HCT116 (cell line): ENCODE measurements at regions not wholly inside any gene's neighbourhood (a gene's known extent, or its start where the extent isn't known, plus 50 kb on each side); places are given as distances from the start of the nearest gene placed in this dataset.

ENCODE experiments used
- ATAC-seq: fragments of 200-7000 bp; cut with Tn5 transposase; 2 replicates; pipeline ENCODE4 v1.9.1; 2020; ENCODE audit warnings: mild to moderate bottlenecking, moderate library complexity
- BruUV-seq: library from RNA; stranded (reverse); fragments of 400-500 nt; replicated peaks from 2 replicates; lab custom pipeline; 2021; lab: Mats Ljungman, UMichigan
- CTCF ChIA-PET: fragments of 300-600 bp; sonication (Branson Sonifier 250); formaldehyde crosslinking; loops from one replicate; lab custom pipeline; 2021; ENCODE audit warnings: antibody characterized with exemption; lab: Charles Lee
- POLR2A ChIA-PET: fragments of 300-600, 350-600 bp; sonication (Branson Sonifier 250); formaldehyde crosslinking; loops from one replicate; lab custom pipeline; 2021; ENCODE audit warnings: antibody characterized with exemption; lab: Charles Lee
- RAD21 ChIA-PET, 2 experiments: fragments of 300-600 bp; sonication (Branson Sonifier 250); formaldehyde crosslinking; loops; one replicate each; lab custom pipeline; 2023; ENCODE audit warnings: low total read pairs in 2 of 2; ENCODE audit not compliant: uncharacterized antibody in 2 of 2, unreplicated experiment in 2 of 2, low non-redundant PET in 1 of 2; lab: Charles Lee
- DNase-seq: peaks from one replicate; pipeline ENCODE4 v3.0.0-alpha.2; 2010; ENCODE audit warnings: low read depth, low spot score
- H2AFZ ChIP-seq: fragments of 200-600 bp; shearing (Covaris generic), sonication (generic); 2 replicates; pipeline ENCODE4 v1.6.1; 2017; ENCODE audit warnings: low read depth, mixed run types, mixed read lengths, antibody characterized with exemption, low read length; ENCODE audit not compliant: poor library complexity, severe bottlenecking
- H3K27ac ChIP-seq: 2 replicates; pipeline ENCODE4 v1.5.1; 2012; ENCODE audit warnings: low read depth, low read length
- H3K27me3 ChIP-seq: fragments of 200-600 bp; sonication (generic); 2 replicates; pipeline ENCODE4 v1.6.1; 2016; ENCODE audit warnings: mixed run types, low read length, mixed read lengths; ENCODE audit not compliant: insufficient read depth
- H3K36me3 ChIP-seq, 2 experiments: fragments of 200-500 bp in 1 of 2; fragments of 200-600 bp in 1 of 2; sonication (Bioruptor generic) in 1 of 2; sonication (generic) in 1 of 2; 2 replicates each; pipeline versions ENCODE4 v1.5.1 to v1.6.1; 2014 to 2016; ENCODE audit warnings: low read length in 2 of 2, inconsistent platforms in 1 of 2, mixed read lengths in 1 of 2, mixed run types in 1 of 2; ENCODE audit not compliant: insufficient read depth in 2 of 2, control insufficient read depth in 1 of 2
- H3K4me1 ChIP-seq, 2 experiments: fragments of 200-600 bp in 1 of 2; sonication (generic) in 1 of 2; 2 replicates each; pipeline versions ENCODE4 v1.5.1 to v1.6.1; 2012 to 2017; ENCODE audit warnings: low read length in 2 of 2, inconsistent platforms in 1 of 2, mild to moderate bottlenecking in 1 of 2, mixed read lengths in 1 of 2, mixed run types in 1 of 2, moderate library complexity in 1 of 2; ENCODE audit not compliant: insufficient read depth in 2 of 2, control insufficient read depth in 1 of 2
- H3K4me2 ChIP-seq: fragments of 200-600 bp; sonication (generic); 2 replicates; pipeline ENCODE4 v1.6.1; 2017; ENCODE audit warnings: mixed run types, low read length, mixed read lengths
- H3K4me3 ChIP-seq, 2 experiments: fragments of 200-600 bp in 1 of 2; sonication (generic) in 1 of 2; replicated peaks in 1 of 2; 2 replicates each; pipeline ENCODE4 v1.5.1; 2011 to 2016; ENCODE audit warnings: low read length in 2 of 2, control low read depth in 1 of 2, low read depth in 1 of 2, mild to moderate bottlenecking in 1 of 2, mixed read lengths in 1 of 2, mixed run types in 1 of 2
- H3K79me2 ChIP-seq: fragments of 200-600 bp; sonication (generic); 2 replicates; pipeline ENCODE4 v1.6.1; 2017; ENCODE audit warnings: mild to moderate bottlenecking, mixed run types, low read length, moderate library complexity, mixed read lengths; ENCODE audit not compliant: insufficient read depth
- H3K9ac ChIP-seq: fragments of 200-600 bp; sonication (generic); 2 replicates; pipeline ENCODE4 v1.6.1; 2016; ENCODE audit warnings: low read length, mixed read lengths
- H3K9me2 ChIP-seq: fragments of 200-600 bp; sonication (generic), shearing (Covaris generic); 2 replicates; pipeline ENCODE4 v1.6.1; 2017; ENCODE audit warnings: mixed run types, mild to moderate bottlenecking, moderate library complexity; ENCODE audit not compliant: insufficient read depth
- H3K9me3 ChIP-seq, 2 experiments: fragments of 200-500 bp in 1 of 2; fragments of 200-600 bp in 1 of 2; sonication (Bioruptor generic) in 1 of 2; sonication (generic) in 1 of 2; 2 replicates each; pipeline ENCODE4 v1.6.1; 2014 to 2017; ENCODE audit warnings: low read length in 2 of 2, mixed read lengths in 2 of 2, inconsistent platforms in 1 of 2, low read depth in 1 of 2, mild to moderate bottlenecking in 1 of 2, mixed run types in 1 of 2, moderate library complexity in 1 of 2; ENCODE audit not compliant: control insufficient read depth in 1 of 2, insufficient read depth in 1 of 2
- H4K20me1 ChIP-seq: fragments of 200-600 bp; sonication (generic), shearing (Covaris generic); 2 replicates; pipeline ENCODE4 v1.6.1; 2017; ENCODE audit warnings: mixed run types, mild to moderate bottlenecking, moderate library complexity; ENCODE audit not compliant: insufficient read depth
- CBX3 ChIP-seq: IDR thresholded peaks from 2 replicates; pipeline ENCODE4 v1.6.1; 2012; ENCODE audit warnings: low read depth
- CEBPB ChIP-seq: IDR thresholded peaks from 2 replicates; pipeline ENCODE4 v1.6.1; 2012; ENCODE audit warnings: low read depth
- EZH2phosphoT487 ChIP-seq: fragments of 200-600 bp; IDR thresholded peaks from 2 replicates; pipeline ENCODE4 v1.6.1; 2018; ENCODE audit warnings: antibody characterized with exemption, borderline replicate concordance
- JUND ChIP-seq: IDR thresholded peaks from 2 replicates; pipeline ENCODE4 v1.6.1; 2012
- MAX ChIP-seq: IDR thresholded peaks from 2 replicates; pipeline ENCODE4 v1.6.1; 2012
- POLR2AphosphoS5 ChIP-seq: IDR thresholded peaks from 2 replicates; pipeline ENCODE4 v1.6.1; 2011; ENCODE audit warnings: mild to moderate bottlenecking, low read depth, low read length, moderate library complexity
- RAD21 ChIP-seq: IDR thresholded peaks from 2 replicates; pipeline ENCODE4 v1.6.1; 2012; ENCODE audit warnings: low read depth, mild to moderate bottlenecking
- SIN3A ChIP-seq: IDR thresholded peaks from 2 replicates; pipeline ENCODE4 v1.6.1; 2012; ENCODE audit warnings: low read depth
- SP1 ChIP-seq: IDR thresholded peaks from 2 replicates; pipeline ENCODE4 v1.6.1; 2012; ENCODE audit warnings: low read depth
- SRF ChIP-seq: IDR thresholded peaks from 2 replicates; pipeline ENCODE4 v1.6.1; 2012; ENCODE audit warnings: low read depth
- TCF7L2 ChIP-seq: IDR thresholded peaks from 2 replicates; pipeline ENCODE4 v1.7.0; 2011; ENCODE audit warnings: borderline replicate concordance, inconsistent platforms; ENCODE audit not compliant: insufficient read depth, insufficient read length; ENCODE audit errors: extremely low read depth
- ZNF274 ChIP-seq: fragments of 200-500 bp; sonication (Bioruptor generic); IDR thresholded peaks from 2 replicates; pipeline ENCODE4 v1.6.1; 2014; ENCODE audit warnings: mild to moderate bottlenecking, low read depth, low read length, inconsistent platforms
- intact Hi-C: fragments of 100-400 bp; cut with micrococcal nuclease; formaldehyde crosslinking; loops from 2 replicates; pipeline ENCODE4 v1.10.0; 2022

GRCh38 chr18:41373612-41374011 is 581.4 kb upstream of the PIK3C3 start:
- POLR2A ChIA-PET: no interaction called here

GRCh38 chr18:41372046-41372665 is 582.9 kb upstream of the PIK3C3 start:
- H3K9me3 ChIP-seq: peaks cover 11 to 13% of the 10 kb centered on the region in 2 experiments; a peak in 3 of 4 replicates
- ChIA-PET CTCF (no interaction called here), RAD21 (no interaction called here), POLR2A (no interaction called here)
- no TSS peak for BruUV-seq
- H3K4me3 ChIP-seq: no peak overlapping the region
- intact Hi-C loops: no loop called here
- ATAC-seq: no peak
- no peaks in the 10 kb centered on the region for H3K9me2 ChIP-seq
- H3K4me1 ChIP-seq: no peaks in the 10 kb centered on the region
- H2AFZ ChIP-seq: no peak overlapping the region
- H3K27me3 ChIP-seq: no peaks in the 10 kb centered on the region
- DNase-seq: no peak
- no peak overlapping the region for H3K4me2 ChIP-seq
- no peaks in the 10 kb centered on the region for H3K36me3 ChIP-seq
- no peak overlapping the region for H3K27ac ChIP-seq
- no peaks in the 10 kb centered on the region for H4K20me1 ChIP-seq
- TF ChIP-seq SIN3A (no peak), CEBPB (no peak), SP1 (no peak), ZNF274 (no peak), JUND (no peak), EZH2phosphoT487 (no peak), CBX3 (no peak), SRF (no peak), MAX (no peak)
- H3K9ac ChIP-seq: no peak overlapping the region
- no peaks in the 10 kb centered on the region for H3K79me2 ChIP-seq

More at GRCh38 chr18:41373612-41374011, 581.4 kb upstream of the PIK3C3 start:
- Histone ChIP-seq H3K27ac (no peak overlapping the region), H3K36me3 (no peaks in the 10 kb centered on the region), H3K9ac (no peak overlapping the region), H4K20me1 (no peaks in the 10 kb centered on the region), H2AFZ (no peak overlapping the region), H3K9me3 (peaks cover 11 to 16% of the 10 kb centered on the region in 2 experiments; a peak in 3 of 4 replicates), H3K79me2 (no peaks in the 10 kb centered on the region), H3K9me2 (no peaks in the 10 kb centered on the region), H3K27me3 (no peaks in the 10 kb centered on the region), H3K4me3 (no peak overlapping the region), H3K4me2 (no peak overlapping the region), H3K4me1 (no peaks in the 10 kb centered on the region)
- DNase-seq: no peak
- BruUV-seq: no TSS peak
- CTCF ChIA-PET: no interaction called here
- intact Hi-C loops: no loop called here
- RAD21 ChIA-PET: no interaction called here
- no peak for ATAC-seq
- TF ChIP-seq CBX3: no peak
- no peak for TF ChIP-seq ZNF274
- no peak for TF ChIP-seq MAX
- TF ChIP-seq SRF: no peak
- no peak for TF ChIP-seq POLR2AphosphoS5
- TF ChIP-seq SP1: no peak
- no peak for TF ChIP-seq TCF7L2
- TF ChIP-seq RAD21: no peak
